ENCODE measurements at regions not wholly inside any gene's neighbourhood (a gene's known extent, or its start where the extent isn't known, plus 50 kb on each side); places are given as distances from the start of the nearest gene placed in this dataset.

DNA sequence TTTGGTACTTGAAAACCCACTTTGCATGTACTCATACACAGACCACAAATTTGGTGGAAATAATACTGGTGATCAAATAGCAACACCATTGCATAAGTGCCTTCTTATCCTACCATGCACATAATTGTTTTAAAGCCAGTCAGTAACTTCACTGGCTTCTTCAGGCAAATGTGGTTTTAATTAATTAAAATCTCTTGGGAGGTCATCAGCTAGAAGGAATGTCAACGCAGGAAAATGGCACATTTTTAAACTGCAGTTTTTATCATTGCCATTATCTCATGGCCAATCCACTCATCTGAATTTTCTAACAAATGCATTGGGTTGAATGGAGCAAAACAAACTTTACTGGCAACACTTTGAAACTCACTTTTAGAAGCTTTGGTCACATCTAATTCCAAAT lies 105.7 kb upstream of the ZPLD1 start:
- H3K4me1 ChIP-seq, result no peaks in the 10 kb centered on the region
- no peaks in the 10 kb centered on the region for H3K27me3 ChIP-seq (replicated peaks in 1 of 7)
- no peaks in the 10 kb centered on the region for H3K36me3 ChIP-seq
- 71 to 94% (median 78%) methylated on average over 1 of the region's 1 CpG for WGBS, 5 donors
- intact Hi-C loops (cut with DNase I; ENCODE audit: low total_unique reads), result no loop called here
- no peak for DNase-seq
- no peak overlapping the region for H3K4me3 ChIP-seq
- TF ChIP-seq CTCF (IDR thresholded peaks at IDR 0.05 in 8 of 11, conservative IDR thresholded peaks at IDR 0.05 in 3 of 11), result no peak
- TF ChIP-seq POLR2AphosphoS5 (IDR thresholded peaks at IDR 0.05), result no peak
- TF ChIP-seq POLR2A (IDR thresholded peaks at IDR 0.05), result no peak
- H3K27ac ChIP-seq, result no peak overlapping the region
- no peaks in the 10 kb centered on the region for H3K9me3 ChIP-seq

DNA sequence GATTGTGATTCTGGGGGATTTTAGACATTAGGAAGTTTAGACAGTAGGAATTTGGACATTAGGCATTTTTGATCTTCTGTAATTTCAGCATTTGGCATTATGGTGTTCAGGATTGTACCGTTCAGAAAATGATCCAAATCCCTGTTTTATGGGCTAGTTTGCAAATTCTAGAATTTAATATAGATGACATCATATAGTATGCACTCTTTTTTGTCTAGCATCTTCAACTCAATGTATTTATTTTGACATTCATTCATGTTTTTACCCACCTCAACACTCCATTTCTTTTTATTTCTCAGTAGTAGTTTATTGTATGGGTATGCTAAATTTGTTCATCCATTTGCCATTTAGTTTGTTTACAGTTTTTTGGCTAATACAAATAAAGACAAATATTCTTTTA lies 105.3 kb upstream of the ZPLD1 start:
- no peaks in the 10 kb centered on the region for H3K36me3 ChIP-seq
- no peaks in the 10 kb centered on the region for H3K9me3 ChIP-seq
- intact Hi-C loops (cut with DNase I; ENCODE audit: low total_unique reads), result no loop called here
- no peak for DNase-seq
- no peak overlapping the region for H3K27ac ChIP-seq
- H3K4me3 ChIP-seq, result no peak overlapping the region
- TF ChIP-seq POLR2A (IDR thresholded peaks at IDR 0.05) (no peak), CTCF (IDR thresholded peaks at IDR 0.05 in 8 of 11, conservative IDR thresholded peaks at IDR 0.05 in 3 of 11) (no peak), POLR2AphosphoS5 (IDR thresholded peaks at IDR 0.05) (no peak)
- no peaks in the 10 kb centered on the region for H3K4me1 ChIP-seq
- WGBS, 5 donors, result 83 to 93% (median 89%) methylated on average over 1 of the region's 1 CpG
- H3K27me3 ChIP-seq (replicated peaks in 1 of 7), result no peaks in the 10 kb centered on the region

GRCh38 chr3:102332205-102332604 lies 102.6 kb upstream of the ZPLD1 start:
- WGBS, 5 donors, result 87 to 100% (median 95%) methylated on average over 1 of the region's 1 CpG
- TF ChIP-seq POLR2A (IDR thresholded peaks at IDR 0.05), result no peak
- TF ChIP-seq CTCF (IDR thresholded peaks at IDR 0.05 in 8 of 11, conservative IDR thresholded peaks at IDR 0.05 in 3 of 11), result no peak
- TF ChIP-seq POLR2AphosphoS5 (IDR thresholded peaks at IDR 0.05), result no peak
- no peak overlapping the region for H3K4me3 ChIP-seq
- no peak for DNase-seq
- H3K4me1 ChIP-seq, result no peaks in the 10 kb centered on the region
- no peaks in the 10 kb centered on the region for H3K27me3 ChIP-seq (replicated peaks in 1 of 7)
- H3K9me3 ChIP-seq, result no peaks in the 10 kb centered on the region
- no peak overlapping the region for H3K27ac ChIP-seq
- intact Hi-C loops (cut with DNase I; ENCODE audit: low total_unique reads), result no loop called here
- H3K36me3 ChIP-seq, result no peaks in the 10 kb centered on the region

DNA sequence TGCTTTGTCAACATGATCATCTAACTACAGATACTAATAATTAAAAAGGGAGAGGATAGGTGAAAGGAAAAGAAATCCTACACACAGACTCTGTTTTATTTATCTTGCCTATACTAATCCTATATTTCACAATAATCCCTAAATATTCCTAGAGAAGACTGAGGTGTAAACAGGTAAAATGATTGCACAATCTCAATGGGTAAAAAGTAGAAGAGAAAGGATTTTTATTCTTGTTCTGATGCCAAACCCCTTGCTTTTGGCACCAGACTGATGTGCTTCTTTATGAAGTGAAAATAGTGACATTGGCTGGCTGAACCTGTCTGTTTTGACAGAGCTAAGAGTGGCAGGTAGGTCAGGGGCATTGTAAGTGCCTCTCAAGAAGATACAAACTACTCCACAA lies 101.9 kb upstream of the ZPLD1 start:
- Histone ChIP-seq H3K4me3 (no peak overlapping the region), H3K27ac (no peak overlapping the region), H3K27me3 (replicated peaks in 1 of 7) (no peaks in the 10 kb centered on the region), H3K9me3 (no peaks in the 10 kb centered on the region), H3K36me3 (no peaks in the 10 kb centered on the region), H3K4me1 (no peaks in the 10 kb centered on the region)
- DNase-seq, result no peak
- intact Hi-C loops (cut with DNase I; ENCODE audit: low total_unique reads), result no loop called here
- no peak for TF ChIP-seq POLR2AphosphoS5 (IDR thresholded peaks at IDR 0.05)
- TF ChIP-seq CTCF (IDR thresholded peaks at IDR 0.05 in 8 of 11, conservative IDR thresholded peaks at IDR 0.05 in 3 of 11), result no peak
- no peak for TF ChIP-seq POLR2A (IDR thresholded peaks at IDR 0.05)

Measured in spleen (tissue), 11 donors.